OCI-LY3 (cell line): ENCODE measurements at regions not wholly inside any gene's neighbourhood (a gene's known extent, or its start where the extent isn't known, plus 50 kb on each side); places are given as distances from the start of the nearest gene placed in this dataset.

Experiments
- CTCF ChIP-seq: fragments of 200-600, 300-600 bp; sonication (generic); IDR thresholded peaks from 2 replicates; pipeline ENCODE4 v1.5.1; 2014; ENCODE audit warnings: antibody characterized with exemption, low read length, low read depth
- EZH2phosphoT487 ChIP-seq: fragments of 200-600 bp; shearing (Covaris generic); IDR thresholded peaks from 2 replicates; pipeline ENCODE4 v1.6.1; 2018; ENCODE audit warnings: antibody characterized with exemption, mixed run types, low read depth

- no peak for TF ChIP-seq CTCF
- no peak for TF ChIP-seq EZH2phosphoT487
Measured at GRCh38 chr12:105595440-105595839, 264.9 kb downstream of the C12orf75 start.
